ENCODE measurements at regions not wholly inside any gene's neighbourhood (a gene's known extent, or its start where the extent isn't known, plus 50 kb on each side); places are given as distances from the start of the nearest gene placed in this dataset.

GRCh38 chr4:82043809-82044137 is 330.0 kb downstream of the HNRNPD start:
- no peak for FAIRE-seq

GRCh38 chr4:82043081-82043808 is 330.5 kb downstream of the HNRNPD start:
- no peak for FAIRE-seq

More at GRCh38 chr4:82043809-82044137, 330.0 kb downstream of the HNRNPD start:
- no peak for DNase-seq (ENCODE audit: extremely low spot score, insufficient read length, low read depth)

DNA sequence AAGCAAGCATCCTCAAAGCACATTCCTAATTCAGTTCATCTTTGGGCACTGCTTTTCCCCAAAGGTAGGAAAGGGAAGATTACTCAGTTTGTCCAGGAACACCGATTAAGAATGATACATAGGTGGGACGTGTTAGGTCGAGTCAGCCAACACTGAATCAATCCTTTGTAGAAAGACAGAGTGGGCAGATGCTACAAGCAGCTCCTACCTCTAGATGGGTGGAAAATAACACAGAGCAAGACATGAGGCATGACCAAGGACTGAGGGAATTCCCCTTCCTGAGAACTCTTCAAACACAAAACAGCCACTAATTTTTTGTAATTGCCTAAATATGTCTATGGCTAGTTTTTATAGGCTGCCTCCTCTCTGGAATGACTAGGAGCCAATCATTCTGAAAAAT is 331.7 kb downstream of the HNRNPD start:
- DNase-seq (ENCODE audit: extremely low spot score, insufficient read length, low read depth) (no peak), FAIRE-seq (no peak)

More at GRCh38 chr4:82043081-82043808, 330.5 kb downstream of the HNRNPD start:
- DNase-seq (ENCODE audit: extremely low spot score, insufficient read length, low read depth): no peak

DNA sequence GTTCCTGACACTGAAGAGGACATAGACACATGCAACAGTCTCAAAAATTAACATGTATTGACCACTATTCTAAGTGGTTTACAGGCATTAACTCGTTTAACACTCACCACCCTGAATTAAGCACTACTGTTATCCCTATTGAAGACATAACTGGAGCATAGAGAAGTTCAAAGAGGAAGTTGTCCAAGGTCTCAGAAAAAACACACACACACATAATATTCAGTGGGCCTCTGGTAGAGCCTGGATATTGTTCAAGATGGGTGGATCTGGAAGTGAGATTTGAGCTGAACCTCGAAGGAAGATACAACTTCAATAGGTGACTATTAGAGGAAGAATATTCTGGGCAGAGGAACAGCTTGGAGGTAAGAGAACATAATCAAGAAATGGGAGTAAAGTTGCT is 334.9 kb downstream of the HNRNPD start:
- FAIRE-seq: no peak
- DNase-seq (ENCODE audit: extremely low spot score, insufficient read length, low read depth): no peak

- FAIRE-seq: no peak
- DNase-seq (ENCODE audit: extremely low spot score, insufficient read length, low read depth): no peak
Measured at GRCh38 chr4:82036181-82036580, 337.6 kb downstream of the HNRNPD start.

GRCh38 chr4:82034878-82035277 is 338.9 kb downstream of the HNRNPD start:
- FAIRE-seq (no peak), DNase-seq (ENCODE audit: extremely low spot score, insufficient read length, low read depth) (no peak)

DNA sequence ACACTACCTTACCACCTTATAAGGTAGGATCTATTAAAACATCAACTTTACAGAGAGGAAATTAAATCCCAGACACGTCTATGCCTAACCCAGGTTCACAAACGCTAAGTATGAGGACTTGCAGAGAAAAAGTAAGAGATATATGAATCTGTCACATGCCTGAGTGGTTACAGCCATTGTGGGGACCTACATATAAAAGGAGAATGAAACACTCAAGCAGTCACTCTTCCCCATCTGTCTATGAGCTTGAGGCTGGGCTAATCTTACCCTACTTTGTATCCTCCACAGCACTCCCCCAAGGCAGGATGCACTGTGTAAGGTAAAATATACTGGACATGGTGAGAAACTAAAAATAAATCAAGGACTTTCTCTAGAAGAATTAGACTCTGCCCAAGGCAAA is 339.9 kb downstream of the HNRNPD start:
- FAIRE-seq: no peak
- DNase-seq (ENCODE audit: extremely low spot score, insufficient read length, low read depth): no peak

GRCh38 chr4:82031376-82031927 is 342.3 kb downstream of the HNRNPD start:
- no peak for DNase-seq (ENCODE audit: extremely low spot score, insufficient read length, low read depth)

DNA sequence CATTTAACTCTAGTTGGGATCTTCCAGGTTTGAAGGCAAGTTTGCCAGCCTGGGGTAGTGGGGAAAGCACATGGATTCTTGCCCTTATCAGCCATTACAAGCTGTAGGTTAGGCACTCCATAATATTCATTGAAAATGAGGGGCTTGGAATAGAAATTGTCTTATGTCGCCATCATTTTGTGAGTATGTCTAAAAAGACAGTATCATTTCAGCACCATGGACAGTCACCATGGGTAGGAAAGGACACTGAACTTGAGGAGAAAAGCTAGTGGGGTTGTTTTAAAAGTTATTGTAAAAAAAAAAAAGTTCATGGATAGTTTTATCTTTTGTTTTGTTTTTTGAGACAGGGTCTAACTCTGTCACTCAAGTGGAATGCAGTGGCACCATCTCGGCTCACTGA is 356.1 kb downstream of the HNRNPD start:
- FAIRE-seq (no peak), DNase-seq (ENCODE audit: extremely low spot score, insufficient read length, low read depth) (no peak)

More at GRCh38 chr4:82031376-82031927, 342.3 kb downstream of the HNRNPD start:
- no peak for FAIRE-seq

- DNase-seq (ENCODE audit: extremely low spot score, insufficient read length, low read depth) (no peak), FAIRE-seq (no peak)
Measured at GRCh38 chr4:82005158-82005557, 368.6 kb downstream of the HNRNPD start.

DNA sequence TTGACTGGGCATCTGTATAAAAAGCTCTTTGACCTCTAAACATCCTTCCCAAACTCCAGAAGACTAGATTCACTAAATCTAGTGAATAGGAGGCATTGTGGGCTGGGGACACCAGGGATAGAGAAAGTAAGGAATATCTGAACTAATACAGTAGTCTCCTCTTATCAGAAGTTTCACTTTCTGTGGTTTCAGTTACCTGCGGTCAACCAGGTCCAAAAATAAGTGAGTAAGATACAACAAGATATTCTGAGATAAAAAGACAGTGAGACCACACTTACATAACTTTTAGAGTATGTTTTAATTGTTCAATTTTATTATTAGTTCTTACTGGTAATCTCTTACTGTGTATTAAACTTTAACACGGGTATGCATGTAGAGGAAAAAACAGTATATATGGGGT is 376.5 kb downstream of the HNRNPD start:
- FAIRE-seq (no peak), DNase-seq (ENCODE audit: extremely low spot score, insufficient read length, low read depth) (no peak)

DNA sequence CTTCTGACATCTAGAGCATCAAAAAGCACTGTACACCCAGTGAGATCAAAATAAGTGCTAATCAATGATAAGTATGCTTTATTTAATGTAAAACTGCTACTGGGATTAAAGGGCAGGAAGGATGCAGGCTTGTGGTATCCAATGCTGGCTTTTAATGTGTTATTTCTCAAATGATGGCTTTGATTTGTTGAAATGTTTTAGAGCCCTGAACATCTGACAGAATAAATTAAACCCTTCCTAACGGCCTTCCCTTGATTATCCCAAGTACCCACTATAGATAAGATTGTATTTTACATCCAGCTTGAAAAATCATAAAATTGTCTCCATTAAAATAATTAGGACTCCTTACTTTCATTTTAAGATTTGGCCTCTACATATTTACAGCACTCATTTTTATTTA is 382.9 kb downstream of the HNRNPD start:
- no peak for DNase-seq (ENCODE audit: extremely low spot score, insufficient read length, low read depth)
- no peak for FAIRE-seq

DNA sequence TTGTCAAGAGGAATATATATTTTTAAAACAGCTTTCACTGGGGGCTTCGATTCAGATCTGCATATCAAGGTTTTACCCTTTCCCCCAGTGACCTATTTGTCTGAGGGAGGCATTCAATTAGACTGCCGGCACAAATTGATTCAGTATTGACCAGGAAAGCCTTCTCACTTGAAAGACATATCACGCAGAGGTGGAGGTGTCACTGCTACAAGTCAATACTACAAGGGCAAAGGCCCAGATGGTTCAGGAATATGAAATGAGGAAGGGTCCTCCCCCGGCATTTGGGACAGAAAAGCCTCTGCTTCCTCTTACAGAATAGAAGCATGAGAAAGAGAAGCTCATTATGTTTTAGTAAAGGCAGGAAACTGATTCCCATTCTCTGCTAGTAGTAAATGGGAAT is 383.6 kb downstream of the HNRNPD start:
- DNase-seq (ENCODE audit: extremely low spot score, insufficient read length, low read depth) (no peak), FAIRE-seq (no peak)

GRCh38 chr4:81989202-81989601 is 384.6 kb downstream of the HNRNPD start:
- no peak for FAIRE-seq

GRCh38 chr4:81988178-81988577 is 385.6 kb downstream of the HNRNPD start:
- DNase-seq (ENCODE audit: extremely low spot score, insufficient read length, low read depth) (no peak), FAIRE-seq (no peak)

More at GRCh38 chr4:81989202-81989601, 384.6 kb downstream of the HNRNPD start:
- DNase-seq (ENCODE audit: extremely low spot score, insufficient read length, low read depth): no peak

- DNase-seq (ENCODE audit: extremely low spot score, insufficient read length, low read depth) (no peak), FAIRE-seq (no peak)
Measured at GRCh38 chr4:81984746-81985145, 389.0 kb downstream of the HNRNPD start.

GRCh38 chr4:81982846-81983540 is 390.8 kb downstream of the HNRNPD start:
- DNase-seq (ENCODE audit: extremely low spot score, insufficient read length, low read depth) (no peak), FAIRE-seq (no peak)

DNA sequence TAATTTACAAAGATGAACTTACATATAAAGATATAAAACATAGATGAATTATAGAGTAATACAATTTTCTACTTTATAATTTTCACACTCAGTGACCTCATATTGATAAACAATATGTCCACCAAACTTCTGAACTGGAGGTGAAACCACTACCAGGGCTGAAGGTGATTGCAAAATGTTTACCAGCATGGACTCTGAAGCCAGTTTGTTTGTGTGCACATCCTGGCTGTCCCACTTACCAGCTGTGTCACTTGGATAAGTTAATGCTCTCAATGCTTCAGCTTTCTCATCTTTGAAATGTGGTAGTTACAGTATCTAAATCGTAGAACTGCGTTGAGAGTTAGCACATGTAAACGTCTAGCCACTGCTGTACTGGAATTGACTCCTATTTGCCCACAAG is 392.6 kb downstream of the HNRNPD start:
- DNase-seq (ENCODE audit: extremely low spot score, insufficient read length, low read depth): no peak
- no peak for FAIRE-seq

- DNase-seq (ENCODE audit: extremely low spot score, insufficient read length, low read depth) (no peak), FAIRE-seq (no peak)
Measured at GRCh38 chr4:81974523-81974922, 399.3 kb downstream of the HNRNPD start.

DNA sequence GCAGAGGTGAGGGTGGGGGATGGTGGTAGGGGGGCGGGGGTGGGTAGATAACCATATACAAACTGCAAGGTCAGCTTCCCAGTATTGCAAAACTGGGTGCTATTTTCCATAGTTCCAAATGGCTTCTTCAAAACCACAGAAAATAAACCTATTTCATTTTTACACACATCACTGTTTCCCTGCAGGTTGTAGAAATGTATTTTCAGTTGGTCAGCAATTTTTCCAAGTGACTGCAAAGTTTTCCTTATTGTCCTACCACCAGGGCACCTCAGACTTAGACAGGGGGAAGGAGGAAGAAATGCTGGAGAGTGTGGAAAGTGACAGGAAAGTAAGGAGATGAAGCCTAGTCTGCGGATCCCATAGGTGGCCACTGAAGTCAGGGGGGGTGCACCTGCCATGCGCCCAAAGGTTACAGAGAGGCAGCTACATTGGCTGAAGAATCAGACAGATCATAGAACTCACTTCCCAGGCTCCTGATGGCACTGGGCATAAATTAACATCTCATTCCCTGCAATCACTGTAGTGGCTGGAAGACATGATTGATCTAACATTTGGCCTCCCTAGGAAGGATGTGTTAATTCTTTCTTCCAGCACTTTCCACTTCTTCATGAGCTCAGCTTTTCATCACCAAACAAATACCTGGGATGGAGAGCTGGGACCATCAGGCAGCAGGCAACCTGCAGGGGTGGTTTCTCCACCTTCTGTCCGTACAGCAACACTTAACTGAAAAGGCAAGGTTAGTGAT is 402.0 kb downstream of the HNRNPD start:
- no peak for FAIRE-seq
- no peak for DNase-seq (ENCODE audit: extremely low spot score, insufficient read length, low read depth)

DNA sequence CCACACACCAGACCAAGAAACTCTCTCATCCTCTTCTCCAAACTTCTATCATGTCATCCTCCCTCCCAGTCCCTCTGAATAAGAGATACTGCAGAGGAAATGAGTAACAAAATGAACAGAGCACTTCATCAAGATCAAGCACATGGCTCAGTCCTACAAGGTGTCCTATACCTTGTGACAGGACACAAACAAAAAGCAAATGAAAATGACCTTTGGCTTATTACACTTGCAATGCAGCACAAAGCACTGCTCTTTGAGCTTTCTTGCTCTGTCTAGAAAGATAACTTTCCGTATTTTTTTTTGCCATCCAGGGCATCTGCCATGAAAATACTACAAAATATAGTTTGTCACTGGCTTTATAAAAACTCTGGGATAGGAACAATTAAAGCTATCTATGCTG is 402.7 kb downstream of the HNRNPD start:
- FAIRE-seq (no peak), DNase-seq (ENCODE audit: extremely low spot score, insufficient read length, low read depth) (no peak)

Measured in GM18507 (cell line).